ENCODE measurements at regions not wholly inside any gene's neighbourhood (a gene's known extent, or its start where the extent isn't known, plus 50 kb on each side); places are given as distances from the start of the nearest gene placed in this dataset.

DNA sequence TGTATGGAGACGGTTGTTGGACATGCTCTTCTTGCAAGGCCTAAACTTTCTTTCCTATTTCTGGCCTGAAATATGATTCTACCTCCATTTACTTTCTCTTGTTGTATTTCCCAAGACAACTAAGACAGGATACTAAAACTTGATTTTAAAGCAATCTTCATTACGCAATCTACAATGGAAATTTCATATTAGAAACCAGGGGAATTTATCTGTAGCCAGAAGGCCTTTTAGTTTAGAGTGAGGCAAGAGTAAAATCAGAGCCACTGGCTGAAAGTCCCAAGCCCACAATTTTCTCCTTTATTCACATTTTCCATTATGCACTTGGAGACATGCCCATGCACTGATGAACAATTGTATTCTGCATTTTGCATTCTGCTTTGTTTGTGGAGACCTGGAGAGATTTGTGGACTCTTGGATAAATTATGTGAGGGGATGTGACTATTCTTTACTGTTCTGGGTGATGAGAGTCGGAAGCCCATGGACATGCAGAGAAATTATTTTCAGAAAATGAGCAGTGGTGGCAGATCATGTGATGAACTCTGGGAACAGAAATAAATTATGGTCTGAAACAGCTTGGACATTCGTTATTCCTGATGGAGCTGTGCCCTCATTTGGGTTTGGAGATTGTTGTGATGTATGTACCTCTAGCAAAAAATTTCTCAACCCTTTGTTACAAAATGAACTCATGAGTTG is 336.8 kb downstream of the SEC16B start:
- no peak for DNase-seq

DNA sequence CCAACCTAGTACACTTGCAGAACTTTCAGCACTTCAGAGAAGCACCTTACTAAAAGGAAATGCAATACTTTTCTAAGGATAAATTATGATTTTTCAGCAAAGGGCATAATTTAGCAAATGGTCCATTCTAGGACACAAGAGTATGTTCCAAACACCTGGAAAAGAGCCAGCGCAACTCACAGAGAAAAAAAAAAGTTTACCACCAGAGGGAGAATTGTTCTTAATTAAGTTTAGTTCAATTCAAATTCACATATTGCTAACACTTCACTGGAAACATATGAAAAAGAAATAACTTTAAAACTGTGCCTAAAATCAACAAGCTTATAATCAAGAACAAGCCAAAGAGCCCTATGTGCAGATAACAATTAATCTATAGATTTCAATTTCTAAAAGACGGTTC is 338.1 kb downstream of the SEC16B start:
- DNase-seq, result no peak

DNA sequence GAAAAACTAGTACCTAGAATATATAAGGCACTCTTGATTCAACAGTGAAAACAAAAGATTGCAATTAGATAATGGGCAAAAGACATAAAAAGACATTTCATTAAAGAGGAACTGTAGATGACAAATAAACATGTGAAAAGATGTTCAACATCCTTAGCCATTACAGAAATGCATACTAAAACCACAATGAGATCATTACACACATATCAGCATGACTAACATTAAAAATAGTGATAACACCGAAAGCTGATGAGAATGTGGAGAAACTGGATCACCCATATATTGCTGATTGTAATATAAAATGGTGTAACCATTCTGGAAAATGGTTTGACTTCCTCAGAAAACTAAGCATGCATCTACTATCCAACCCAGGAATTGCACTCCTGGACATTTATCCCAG is 340.3 kb downstream of the SEC16B start:
- no peak for DNase-seq

DNA sequence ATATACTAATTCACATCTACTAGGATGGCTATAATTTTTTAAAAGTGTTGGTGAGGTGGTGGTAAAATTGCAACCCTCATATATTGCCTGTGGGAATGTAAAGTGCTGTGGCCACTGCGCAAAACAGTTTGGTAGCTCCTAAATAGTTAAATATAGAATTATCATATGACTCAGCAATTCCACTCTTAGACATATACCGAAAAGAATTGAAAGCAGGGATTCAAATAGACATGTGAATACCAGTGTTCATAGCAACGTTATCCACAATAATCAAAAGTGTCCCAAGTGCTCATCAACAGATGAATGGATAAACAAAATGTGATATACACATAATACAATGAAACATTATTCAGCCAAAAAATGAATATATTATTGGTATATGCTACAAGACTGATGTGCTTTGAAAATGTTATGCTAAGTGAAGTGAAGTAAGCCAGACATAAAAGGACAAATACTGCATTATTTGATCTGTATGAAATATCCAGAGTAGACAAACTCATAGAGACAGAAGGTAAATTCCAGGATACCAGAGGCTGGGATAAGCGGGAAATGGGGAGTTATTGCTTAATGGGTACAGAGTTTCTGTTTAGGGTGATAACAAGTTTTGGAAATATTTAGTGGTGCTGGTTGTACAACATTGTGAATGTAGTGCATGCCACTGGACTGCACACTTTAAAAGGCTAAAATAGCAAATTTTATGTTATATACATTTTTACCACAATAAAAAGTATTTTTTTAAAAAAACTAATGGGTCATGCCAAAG is 342.5 kb downstream of the SEC16B start:
- no peak for DNase-seq

DNA sequence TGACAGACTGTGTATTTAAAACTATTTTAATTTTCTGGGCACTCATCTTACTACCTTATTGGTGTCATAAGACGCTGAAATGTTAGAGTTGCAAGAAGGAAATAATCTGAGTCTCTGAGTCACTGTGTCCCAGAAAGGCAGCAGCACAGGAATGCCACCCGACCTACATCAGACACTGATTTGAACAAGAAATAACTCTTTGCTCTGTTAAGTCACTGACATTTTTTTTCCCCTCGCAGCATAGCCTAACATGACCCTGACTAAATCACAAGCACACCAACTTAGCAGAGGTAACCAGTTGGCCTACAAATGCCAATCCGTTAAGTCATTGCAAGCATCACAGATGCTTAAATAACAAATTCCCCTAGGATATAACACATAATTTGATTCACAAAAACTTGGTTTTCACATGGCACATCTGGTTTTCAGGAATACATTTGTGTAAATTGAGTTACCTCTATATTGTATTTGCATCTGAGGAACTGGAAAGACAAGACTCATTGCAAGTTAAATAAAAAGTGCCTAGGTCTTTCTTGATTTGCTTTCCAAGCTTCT is 349.1 kb downstream of the SEC16B start:
- no peak for DNase-seq

DNA sequence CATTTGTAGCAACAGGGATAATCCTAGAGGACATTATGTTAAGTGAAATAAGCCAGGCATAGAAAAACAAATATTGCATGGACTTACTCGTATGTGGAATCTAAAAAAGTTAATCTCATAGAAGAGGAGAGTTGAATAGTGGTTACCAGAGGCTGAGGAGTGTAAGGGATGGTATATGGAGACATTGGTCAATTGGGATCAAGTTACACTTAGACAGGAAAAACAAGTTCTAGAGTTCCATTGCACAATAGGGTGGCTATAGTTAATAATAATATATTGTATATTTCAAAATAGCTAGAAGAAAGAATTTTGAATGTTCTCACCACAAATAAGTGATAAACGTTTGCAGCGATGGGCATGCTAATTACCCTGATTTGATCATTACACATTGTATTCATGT is 354.6 kb downstream of the SEC16B start:
- no peak for DNase-seq

DNA sequence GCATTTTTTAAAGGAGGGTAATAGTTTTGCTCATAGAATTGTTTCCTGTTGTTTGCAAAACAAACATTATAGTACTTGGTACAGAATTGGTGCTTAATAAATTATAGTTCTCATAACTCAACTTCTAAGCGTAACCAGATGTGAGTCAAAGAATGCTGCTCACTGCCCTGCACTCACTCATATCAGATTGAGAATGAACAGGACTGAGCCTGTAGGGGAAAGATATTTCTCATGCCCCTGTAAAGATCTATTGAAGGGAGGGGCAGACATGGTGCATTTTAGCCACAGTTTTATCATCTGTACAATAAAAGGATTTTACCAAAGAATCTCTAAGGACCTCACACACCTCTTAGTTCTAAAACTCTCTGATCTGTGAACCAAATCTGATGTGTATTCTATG is 358.5 kb downstream of the SEC16B start:
- no peak for DNase-seq

DNA sequence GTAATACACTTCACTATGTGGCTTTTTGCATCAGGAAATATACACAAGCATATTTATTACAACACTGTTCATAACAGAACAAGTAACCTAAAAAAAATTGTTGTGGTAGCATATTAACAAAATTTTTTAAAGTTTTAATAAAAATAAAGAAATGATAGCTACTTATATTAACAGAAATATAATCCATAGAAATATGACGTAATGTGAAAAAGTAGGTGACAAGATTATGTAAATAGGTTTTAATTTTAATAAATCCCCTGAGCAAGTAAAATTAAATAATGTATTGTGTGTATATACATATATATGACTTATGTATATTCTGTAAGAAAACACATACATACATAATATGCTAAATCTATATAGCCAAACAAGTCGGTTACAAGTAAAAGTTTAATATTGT is 359.9 kb downstream of the SEC16B start:
- no peak for DNase-seq

DNA sequence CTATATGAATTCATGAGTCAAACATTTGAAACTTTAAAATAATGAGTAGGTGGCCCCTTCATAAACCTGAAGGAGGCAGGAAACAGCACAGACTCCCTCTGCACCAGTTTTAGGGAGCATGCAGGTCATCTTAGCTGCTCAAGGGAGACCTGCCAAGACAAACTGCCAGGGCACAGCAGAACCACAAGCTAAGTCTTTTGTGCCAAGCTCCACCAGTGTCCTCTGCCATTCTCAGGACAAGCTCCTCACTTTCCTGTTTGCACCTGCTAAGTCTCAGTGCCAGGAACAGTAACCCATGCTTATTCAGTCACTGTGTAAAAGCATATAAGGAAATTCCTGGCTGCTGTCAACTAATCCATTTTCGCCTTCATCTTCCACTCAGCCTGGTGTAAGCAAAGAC is 368.9 kb downstream of the SEC16B start:
- DNase-seq, result no peak

DNA sequence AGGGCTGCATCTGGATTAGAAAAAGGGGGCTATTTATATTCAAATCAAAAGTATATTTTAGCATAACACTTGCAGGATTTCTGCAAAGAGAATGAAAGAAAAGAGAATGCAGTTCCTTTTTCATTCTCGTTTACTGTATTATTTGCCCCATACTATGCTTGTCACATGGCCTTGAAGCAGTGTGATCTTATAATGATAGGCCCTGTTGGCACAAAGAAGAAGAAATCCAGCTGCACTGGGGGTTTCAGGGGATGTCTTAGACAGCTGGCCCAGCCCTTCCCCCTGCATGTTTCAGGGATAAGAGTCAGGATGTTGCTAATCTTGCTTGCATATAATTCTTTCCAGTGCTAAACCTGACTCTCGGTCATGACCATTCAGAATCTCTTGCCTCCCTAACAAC is 369.5 kb downstream of the SEC16B start:
- DNase-seq, result no peak

DNA sequence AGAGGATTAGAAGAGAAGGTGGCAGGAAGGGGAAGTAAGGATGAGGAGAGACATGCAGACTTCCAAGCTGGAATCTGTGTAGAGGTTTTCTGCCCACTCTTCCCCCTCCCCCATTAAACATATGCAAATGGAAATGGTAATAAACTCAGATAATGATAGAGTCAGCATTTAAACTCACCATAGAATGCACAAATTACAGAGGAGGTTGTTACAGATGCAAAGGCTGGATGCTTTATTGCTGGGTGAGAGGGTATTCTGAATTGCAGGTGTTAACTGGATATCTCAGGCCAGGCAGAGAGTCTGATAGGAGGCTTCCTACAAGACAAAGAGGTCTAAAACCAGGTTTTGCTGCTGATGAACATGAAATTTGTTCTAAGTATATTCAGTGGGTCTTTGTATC is 372.5 kb downstream of the SEC16B start:
- DNase-seq, result no peak

DNA sequence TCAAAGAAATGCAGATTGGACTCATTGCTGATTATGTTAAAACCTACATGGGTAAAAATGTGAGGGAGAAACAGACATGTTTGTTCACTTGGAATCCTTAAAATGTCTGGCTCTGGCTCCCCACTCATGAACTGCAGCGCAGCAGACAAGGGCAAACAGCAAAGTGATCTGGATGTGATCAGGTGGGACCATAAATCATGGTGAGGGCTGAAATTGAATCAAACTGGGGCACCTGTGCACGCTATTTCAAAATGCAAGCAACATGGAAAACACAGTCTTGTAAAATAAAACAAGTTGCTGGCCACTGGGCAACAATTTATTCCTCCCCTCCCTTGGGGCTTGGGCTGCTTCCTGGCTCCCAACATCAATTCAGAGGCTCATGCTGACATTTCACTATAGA is 373.4 kb downstream of the SEC16B start:
- no peak for DNase-seq

DNA sequence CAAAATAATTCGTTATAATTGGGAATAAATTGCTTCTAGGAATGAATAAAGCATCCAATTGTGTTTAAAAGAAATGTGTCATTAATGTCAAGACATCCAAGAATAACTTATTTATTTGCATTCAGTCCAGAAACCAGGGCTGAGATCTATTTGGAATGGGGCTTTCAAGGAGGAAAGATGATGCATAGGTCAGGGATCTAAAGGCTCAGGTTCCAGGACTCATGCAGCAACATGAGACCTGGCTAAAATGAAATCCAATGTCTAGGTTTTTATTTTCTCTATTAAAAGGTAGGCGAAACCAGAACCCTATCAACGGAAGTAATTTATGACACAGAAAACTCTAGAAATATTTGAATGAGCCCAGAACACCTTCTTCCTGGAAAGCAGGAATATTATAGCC is 376.8 kb downstream of the SEC16B start:
- DNase-seq, result no peak

DNA sequence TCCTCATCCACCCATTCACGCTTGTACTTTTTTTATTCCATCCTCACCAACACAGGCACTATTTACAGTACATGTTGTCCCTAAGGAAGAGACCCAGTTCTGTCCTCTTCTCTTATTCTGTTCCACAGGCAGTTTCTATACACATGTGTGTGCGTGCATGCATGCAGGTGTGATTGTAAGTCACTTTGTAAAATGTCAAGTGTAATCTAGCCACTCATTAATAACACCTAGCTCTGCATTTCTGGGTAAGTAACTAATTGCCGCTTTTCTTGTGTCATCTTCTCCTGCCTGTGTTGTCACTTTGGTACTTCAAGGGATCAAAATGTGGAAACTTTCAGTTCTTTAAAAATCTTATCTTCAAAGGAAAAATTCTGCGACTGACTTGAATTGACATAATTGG is 377.2 kb downstream of the SEC16B start:
- no peak for DNase-seq

DNA sequence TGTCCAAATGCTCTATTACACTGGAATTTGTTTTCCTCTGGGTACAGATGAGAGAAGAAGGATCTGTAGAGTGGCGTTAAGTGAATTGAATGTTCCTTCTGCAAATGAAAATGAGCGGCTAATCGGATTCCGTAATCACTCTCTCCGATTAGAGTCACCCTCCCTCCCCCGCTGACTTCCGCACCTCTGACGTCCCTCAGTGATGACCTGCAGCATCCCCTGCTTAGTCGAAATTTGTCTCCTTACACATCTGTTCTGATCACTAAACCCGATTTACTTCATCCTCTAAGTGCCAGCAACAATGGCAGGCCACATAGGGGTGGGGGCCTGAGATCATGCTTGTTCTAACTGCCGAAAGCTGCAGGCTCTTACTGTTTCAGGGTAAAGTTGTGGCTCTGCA is 378.7 kb downstream of the SEC16B start:
- DNase-seq, result no peak

DNA sequence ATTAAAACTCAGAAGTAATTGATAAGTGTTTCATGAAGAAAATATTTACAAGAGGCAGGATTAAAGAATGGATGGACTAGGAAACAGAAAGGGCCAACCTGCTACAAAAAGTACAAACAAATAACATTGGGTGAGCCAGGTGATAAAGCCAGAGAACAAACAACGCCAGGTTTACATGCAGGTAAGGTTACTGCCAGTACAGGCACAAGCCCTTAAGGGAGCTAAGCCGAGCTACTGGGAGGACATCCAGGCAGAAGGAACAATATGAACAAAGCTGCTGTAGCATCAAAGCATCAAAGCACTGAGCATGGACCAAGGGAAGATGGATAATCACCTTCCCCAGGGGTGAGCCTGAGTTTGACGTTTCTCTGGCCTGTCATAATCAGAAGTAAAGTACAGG is 380.7 kb downstream of the SEC16B start:
- DNase-seq, result no peak

DNA sequence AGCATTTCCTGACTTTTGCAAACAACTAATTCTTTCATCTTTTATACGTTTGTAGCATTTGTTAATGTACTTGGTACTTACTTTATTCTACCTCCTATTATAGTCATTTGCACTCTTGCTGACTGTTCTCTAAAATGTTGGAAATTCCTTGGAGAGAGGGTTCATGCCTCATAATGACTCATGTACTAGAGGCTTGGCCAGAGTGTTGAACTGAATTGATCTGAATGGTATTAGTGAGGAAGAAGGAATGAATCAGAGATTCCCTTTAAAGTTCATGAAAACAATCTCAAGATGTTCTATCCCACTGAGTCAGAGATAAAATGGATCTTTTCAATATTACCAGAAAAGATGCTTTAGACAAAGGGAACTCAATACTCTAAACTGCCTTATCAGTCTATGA is 383.4 kb downstream of the SEC16B start:
- DNase-seq, result no peak

DNA sequence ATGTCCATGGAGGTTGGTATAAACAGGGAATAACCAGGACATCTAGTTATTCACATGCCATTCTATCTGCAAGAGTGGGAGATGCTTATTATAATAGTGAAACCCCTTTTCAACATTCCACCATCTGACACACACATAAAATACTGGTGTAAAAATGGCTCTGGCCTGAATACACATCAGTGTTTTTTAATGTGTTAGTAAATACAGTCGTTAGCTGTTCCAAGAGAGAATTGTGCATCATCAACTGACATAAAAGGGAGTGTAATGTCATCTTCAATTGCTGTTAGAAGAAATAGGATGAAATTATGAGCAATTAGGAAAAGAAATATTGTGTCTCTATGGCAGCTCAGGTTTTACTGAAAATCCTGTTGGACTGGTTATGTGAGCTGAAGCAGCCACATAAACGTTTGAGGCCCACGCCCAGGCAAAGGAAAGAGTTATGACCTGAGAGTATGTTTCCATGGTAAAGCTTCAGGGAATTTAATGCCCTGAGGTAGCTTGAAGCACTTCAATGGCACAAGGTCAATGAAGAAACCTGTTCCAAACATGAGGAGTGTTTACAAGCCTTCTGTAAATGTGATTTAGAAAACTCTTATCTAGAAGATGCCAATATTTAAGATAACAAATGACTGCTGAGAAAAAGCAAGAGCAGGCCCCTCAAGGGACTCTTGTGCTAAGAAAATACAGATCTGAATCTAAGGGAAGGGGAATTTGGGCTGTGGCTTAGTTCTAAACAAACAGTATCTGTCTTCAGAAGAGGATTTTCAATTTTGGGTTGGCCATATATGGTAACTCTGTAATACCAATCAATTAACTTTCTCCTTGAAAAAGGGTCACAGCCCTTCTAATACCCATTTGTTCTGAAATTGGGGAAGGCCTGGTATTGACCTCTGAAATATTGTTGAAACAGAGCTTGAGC is 384.3 kb downstream of the SEC16B start:
- peak; percentile 17 for DNase-seq

DNA sequence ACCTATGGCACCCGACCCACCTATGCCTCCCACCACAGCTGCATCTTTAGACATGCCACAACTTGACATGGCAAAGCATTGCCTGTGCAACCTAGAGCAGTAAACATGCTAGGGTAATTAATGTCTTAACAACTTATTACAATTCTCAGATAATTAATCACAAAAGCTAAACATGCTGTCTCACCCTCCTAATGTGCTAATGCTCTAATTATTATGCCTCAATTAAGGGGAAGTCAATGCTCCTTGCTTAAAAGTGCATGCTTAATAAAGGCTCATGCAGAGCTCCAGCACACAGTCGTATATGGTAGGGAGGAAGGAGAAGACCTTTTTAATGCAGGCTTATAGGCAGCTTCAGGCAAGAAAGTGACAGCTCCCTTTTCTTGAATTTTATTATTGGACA is 396.0 kb downstream of the SEC16B start:
- no peak for DNase-seq

DNA sequence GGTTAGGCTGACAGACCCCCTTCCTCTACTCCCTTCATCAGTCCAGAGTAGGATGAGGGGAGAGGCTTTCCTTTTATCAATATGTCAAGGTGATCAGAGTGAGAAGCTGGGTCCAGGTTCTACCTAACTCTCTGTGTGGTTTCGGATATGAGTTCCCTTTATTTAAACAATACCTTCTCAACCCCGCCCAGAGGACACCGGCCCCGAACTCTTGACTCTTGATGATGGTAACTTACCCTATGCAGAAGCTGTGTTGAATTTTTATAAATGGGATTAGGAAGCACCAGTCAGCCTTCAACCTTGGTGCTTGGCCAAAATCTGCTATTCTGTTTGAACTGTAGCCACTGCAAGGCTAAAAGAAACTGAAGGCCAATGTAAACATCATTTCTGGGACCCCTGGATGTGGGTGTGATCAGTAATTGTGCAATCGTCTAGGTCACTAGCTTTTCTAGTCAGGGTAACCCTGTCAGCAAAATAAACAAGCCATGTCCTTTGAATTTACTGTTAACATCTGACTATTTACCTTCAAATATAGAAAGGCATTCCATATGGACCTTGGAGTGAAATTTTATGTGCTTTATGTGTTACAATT is 398.3 kb downstream of the SEC16B start:
- DNase-seq, result no peak

DNA sequence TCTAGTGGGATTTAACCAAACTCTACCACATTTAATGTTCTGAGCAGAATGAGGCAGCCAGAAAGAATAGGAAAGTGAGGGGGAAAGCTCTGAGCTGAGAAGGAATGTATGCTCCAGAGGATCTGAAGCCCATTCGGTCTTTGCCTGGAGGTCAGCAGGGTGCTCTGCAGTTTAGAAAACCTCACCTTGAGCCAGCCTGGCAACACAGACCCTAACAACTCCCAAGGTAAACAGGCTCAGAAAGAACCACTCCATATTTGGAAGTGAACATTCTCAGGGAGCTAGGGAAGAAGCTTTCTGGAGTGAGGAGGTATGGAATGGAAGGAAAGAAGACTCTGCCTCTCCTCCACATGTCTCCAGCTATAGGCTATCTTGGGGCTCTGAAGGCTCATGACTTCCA is 398.8 kb downstream of the SEC16B start:
- no peak for DNase-seq

DNA sequence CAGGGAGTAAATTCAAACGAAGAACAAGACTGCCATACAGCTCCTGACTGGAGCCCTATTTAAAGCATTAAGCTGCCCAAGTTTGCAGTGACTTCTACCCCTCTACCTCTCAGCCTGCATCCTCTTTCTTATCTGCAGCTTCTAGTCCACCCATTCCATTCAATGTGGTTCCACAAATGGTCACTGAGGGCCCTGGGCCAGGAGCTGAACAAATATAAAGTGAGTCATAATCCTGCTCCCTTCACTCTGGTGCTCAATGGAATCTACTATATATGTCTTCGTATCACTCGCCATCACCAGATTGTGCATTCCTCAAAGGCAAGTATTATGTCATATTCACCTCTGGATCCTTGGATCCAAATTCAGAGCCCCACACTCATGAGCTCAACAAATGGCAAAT is 398.7 kb downstream of the BRINP2 start:
- no peak for DNase-seq

DNA sequence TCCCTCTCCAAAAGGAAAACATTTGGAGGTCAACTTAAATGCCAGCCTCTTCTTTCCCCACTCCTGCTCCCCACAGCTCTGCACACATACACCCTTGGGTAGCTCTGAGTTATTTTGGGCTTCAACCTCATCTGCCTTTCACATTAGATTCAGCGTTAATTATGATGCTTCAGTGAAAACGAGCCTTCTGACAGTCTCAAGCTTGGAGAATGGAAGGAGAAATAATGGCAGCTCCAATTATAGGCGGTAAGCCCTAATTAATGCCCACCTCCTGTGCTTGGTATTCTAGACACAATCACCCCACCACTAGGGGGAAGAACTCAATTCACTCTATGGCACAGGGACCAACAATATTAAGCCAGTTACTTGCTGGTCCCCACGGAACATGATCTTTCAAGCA is 397.9 kb downstream of the BRINP2 start:
- peak; percentile 27 for DNase-seq
